Body of pancreas (tissue), 4 donors: ENCODE measurements at regions not wholly inside any gene's neighbourhood (a gene's known extent, or its start where the extent isn't known, plus 50 kb on each side); places are given as distances from the start of the nearest gene placed in this dataset.
A peak's percentile ranks its signal among the peaks of the same experiment; 100 is the strongest.

ENCODE experiments used
- ATAC-seq: fragments of 150-250 bp; one replicate; pipeline ENCODE4 v1.9.1; 2016
- DNase-seq, 4 donors: peaks; one replicate each; pipeline ENCODE4 v3.0.0-alpha.2; 2019
- H3K27ac ChIP-seq, 4 donors: fragments of 200-600 bp; sonication (generic); 1 replicate in 3 of 4; 2 replicates in 1 of 4; pipeline versions ENCODE4 v1.5.1 to v1.6.1; 2016 to 2019; ENCODE audit warnings: mild to moderate bottlenecking in 1 of 4, mixed read lengths in 1 of 4, moderate library complexity in 1 of 4
- H3K27me3 ChIP-seq, 2 donors: fragments of 200-600 bp; sonication (generic); one replicate each; pipeline ENCODE4 v1.6.0; 2016; ENCODE audit warnings: mild to moderate bottlenecking in 1 of 2
- H3K36me3 ChIP-seq, 2 donors: fragments of 200-600 bp; sonication (generic); replicated peaks in 1 of 2; 2 replicates each; pipeline ENCODE4 v1.5.1; 2016; ENCODE audit warnings: low read depth in 2 of 2; ENCODE audit not compliant: insufficient read depth in 1 of 2
- H3K4me1 ChIP-seq: fragments of 200-600 bp; sonication (generic); one replicate; pipeline ENCODE4 v1.6.0; 2016
- H3K4me3 ChIP-seq, 2 donors: fragments of 200-600 bp; sonication (generic); 1 replicate in 1 of 2; 2 replicates in 1 of 2; pipeline ENCODE4 v1.5.1; 2016 to 2019
- H3K9me3 ChIP-seq, 3 donors: fragments of 200-600 bp; sonication (generic); 1 replicate in 2 of 3; 2 replicates in 1 of 3; pipeline ENCODE4 v1.5.1; 2016
- CTCF ChIP-seq, 7 experiments: fragments of 450-650 bp in 4 of 7; fragments of 200-600 bp in 3 of 7; sonication (generic) in 3 of 7; IDR thresholded peaks; one replicate each; pipeline ENCODE4 v1.5.1; 2016 to 2019; ENCODE audit warnings: antibody characterized with exemption in 7 of 7
- POLR2A ChIP-seq, 3 donors: fragments of 450-650 bp; IDR thresholded peaks; one replicate each; pipeline ENCODE4 v1.6.1; 2016; ENCODE audit warnings: antibody characterized with exemption in 3 of 3, mild to moderate bottlenecking in 2 of 3
- WGBS, 2 donors: methylation state at CpG; one replicate each; pipeline ENCODE4 v1.1.5; 2017; 5-methylcytosine and 5-hydroxymethylcytosine counted together
- intact Hi-C: fragments of 100-400 bp; cut with DNase I; formaldehyde crosslinking; loops from one replicate; pipeline ENCODE4 v1.15.1; 2023

- TF ChIP-seq CTCF (IDR thresholded peaks at IDR 0.05) (no peak), POLR2A (IDR thresholded peaks at IDR 0.05) (no peak)
- Histone ChIP-seq H3K27ac (no peak overlapping the region), H3K4me1 (peaks cover 20% of the 10 kb centered on the region), H3K9me3 (no peaks in the 10 kb centered on the region), H3K36me3 (no peaks in the 10 kb centered on the region), H3K4me3 (no peak overlapping the region), H3K27me3 (no peaks in the 10 kb centered on the region)
- 32 to 33% methylated on average over 2 of the region's 2 CpGs for WGBS, 2 donors
- no peak for ATAC-seq
- DNase-seq: peak in 1 of 4 donors; percentile 31
- intact Hi-C loops: no loop called here
Observed at GRCh38 chr5:74991522-74991921, 60.8 kb downstream of the GCNT4 start.

- Histone ChIP-seq H3K27me3 (no peaks in the 10 kb centered on the region), H3K36me3 (no peaks in the 10 kb centered on the region), H3K9me3 (no peaks in the 10 kb centered on the region), H3K27ac (no peak overlapping the region), H3K4me1 (peaks cover 20% of the 10 kb centered on the region), H3K4me3 (no peak overlapping the region)
- ATAC-seq (no peak), DNase-seq (peak in 1 of 4 donors; percentile 27)
- intact Hi-C loops: no loop called here
- TF ChIP-seq CTCF (IDR thresholded peaks at IDR 0.05): no peak
- no peak for TF ChIP-seq POLR2A (IDR thresholded peaks at IDR 0.05)
- WGBS, 2 donors: 86 to 91% methylated on average over 6 of the region's 6 CpGs
Observed at GRCh38 chr5:74990194-74990593, 62.2 kb downstream of the GCNT4 start.

- DNase-seq (no peak), ATAC-seq (no peak)
- peaks cover 14% of the 10 kb centered on the region for H3K4me1 ChIP-seq
- intact Hi-C loops: no loop called here
- H3K36me3 ChIP-seq: no peaks in the 10 kb centered on the region
- H3K27me3 ChIP-seq: no peaks in the 10 kb centered on the region
- no peak overlapping the region for H3K4me3 ChIP-seq
- WGBS, 2 donors: 81 to 95% methylated on average over 2 of the region's 2 CpGs
- no peak overlapping the region for H3K27ac ChIP-seq
- H3K9me3 ChIP-seq: no peaks in the 10 kb centered on the region
- TF ChIP-seq CTCF (IDR thresholded peaks at IDR 0.05): peak in 1 of 7 experiments; percentile 10
- no peak for TF ChIP-seq POLR2A (IDR thresholded peaks at IDR 0.05)
Observed at GRCh38 chr5:74988273-74988983, 63.9 kb downstream of the GCNT4 start.

- Histone ChIP-seq H3K36me3 (no peaks in the 10 kb centered on the region), H3K4me3 (no peak overlapping the region), H3K27ac (no peak overlapping the region), H3K4me1 (no peaks in the 10 kb centered on the region), H3K9me3 (no peaks in the 10 kb centered on the region), H3K27me3 (no peaks in the 10 kb centered on the region)
- no peak for DNase-seq
- TF ChIP-seq POLR2A (IDR thresholded peaks at IDR 0.05) (no peak), CTCF (IDR thresholded peaks at IDR 0.05) (no peak)
- 73 to 91% methylated on average over 1 of the region's 1 CpG for WGBS, 2 donors
- no peak for ATAC-seq
- intact Hi-C loops: no loop called here
Observed at GRCh38 chr5:74978345-74978744, 74.0 kb downstream of the GCNT4 start.

GRCh38 chr5:74977471-74977870 is 74.9 kb downstream of the GCNT4 start:
- no peaks in the 10 kb centered on the region for H3K27me3 ChIP-seq
- 87 to 89% methylated on average over 6 of the region's 6 CpGs for WGBS, 2 donors
- TF ChIP-seq CTCF (IDR thresholded peaks at IDR 0.05) (no peak), POLR2A (IDR thresholded peaks at IDR 0.05) (no peak)
- intact Hi-C loops: no loop called here
- H3K4me3 ChIP-seq: no peak overlapping the region
- no peaks in the 10 kb centered on the region for H3K36me3 ChIP-seq
- no peak overlapping the region for H3K27ac ChIP-seq
- no peaks in the 10 kb centered on the region for H3K4me1 ChIP-seq
- DNase-seq (no peak), ATAC-seq (no peak)
- peaks cover 0 to 2% (median 0%) of the 10 kb centered on the region in 3 donors for H3K9me3 ChIP-seq
